PC-9 (cell line): ENCODE measurements at regions not wholly inside any gene's neighbourhood (a gene's known extent, or its start where the extent isn't known, plus 50 kb on each side); places are given as distances from the start of the nearest gene placed in this dataset.

Source experiments
- BruUV-seq: library from RNA; stranded (reverse); fragments of 400-500 nt; replicated peaks from 2 replicates; lab custom pipeline; 2021; lab: Mats Ljungman, UMichigan
- CTCF ChIA-PET: fragments of 300-600 bp; sonication (Branson Sonifier 250); formaldehyde crosslinking; loops from one replicate; lab custom pipeline; 2022; ENCODE audit warnings: antibody characterized with exemption; lab: Charles Lee
- POLR2A ChIA-PET: fragments of 300-600 bp; sonication (Branson Sonifier 250); formaldehyde crosslinking; loops from one replicate; lab custom pipeline; 2022; ENCODE audit warnings: antibody characterized with exemption; ENCODE audit not compliant: unreplicated experiment; lab: Charles Lee
- DNase-seq, 2 experiments: peaks; one replicate each; pipeline versions ENCODE4 v3.0.0 to v3.0.0-alpha.2; 2015 to 2022; ENCODE audit warnings: mixed read lengths in 1 of 2
- H2AFZ ChIP-seq: fragments of 200-600 bp; sonication (generic); 2 replicates; pipeline ENCODE4 v1.8.1; 2017; ENCODE audit warnings: antibody characterized with exemption
- H3F3A ChIP-seq: fragments of 200-600 bp; sonication (generic); 2 replicates; pipeline ENCODE4 v1.8.1; 2017; ENCODE audit warnings: antibody characterized with exemption, mild to moderate bottlenecking, low read depth; ENCODE audit not compliant: insufficient read depth
- H3K27ac ChIP-seq: fragments of 200-600 bp; sonication (generic); 2 replicates; pipeline ENCODE4 v1.6.1; 2016; ENCODE audit warnings: mixed run types
- H3K27me3 ChIP-seq: fragments of 200-600 bp; sonication (generic); 2 replicates; pipeline ENCODE4 v1.6.1; 2016; ENCODE audit warnings: low read depth, mixed run types; ENCODE audit not compliant: insufficient read depth
- H3K36me3 ChIP-seq: fragments of 200-600 bp; sonication (generic); 2 replicates; pipeline ENCODE4 v1.6.1; 2016; ENCODE audit warnings: low read depth, mixed run types
- H3K4me1 ChIP-seq: fragments of 200-600 bp; sonication (generic); replicated peaks from 2 replicates; pipeline ENCODE4 v1.6.1; 2016; ENCODE audit warnings: mixed run types; ENCODE audit not compliant: insufficient read depth
- H3K4me2 ChIP-seq: fragments of 200-600 bp; sonication (generic); 2 replicates; pipeline ENCODE4 v1.6.1; 2017; ENCODE audit warnings: mixed run types
- H3K4me3 ChIP-seq: fragments of 200-600 bp; sonication (generic); 2 replicates; pipeline ENCODE4 v1.6.1; 2016; ENCODE audit warnings: mixed run types
- H3K79me2 ChIP-seq: fragments of 200-600 bp; sonication (generic); 2 replicates; pipeline ENCODE4 v1.6.1; 2017; ENCODE audit warnings: low read depth, mixed run types
- H3K9me2 ChIP-seq: fragments of 200-600 bp; sonication (generic); 2 replicates; pipeline ENCODE4 v1.8.1; 2017; ENCODE audit warnings: mild to moderate bottlenecking; ENCODE audit not compliant: insufficient read depth
- H3K9me3 ChIP-seq: fragments of 200-600 bp; sonication (generic); 2 replicates; pipeline ENCODE4 v1.8.1; 2016; ENCODE audit warnings: low read depth; ENCODE audit not compliant: insufficient read depth
- H4K20me1 ChIP-seq: fragments of 200-600 bp; sonication (generic); 2 replicates; pipeline ENCODE4 v1.8.1; 2017; ENCODE audit not compliant: insufficient read depth
- EZH2 ChIP-seq: fragments of 200-600 bp; sonication (generic); IDR thresholded peaks from 2 replicates; pipeline ENCODE4 v1.8.0; 2017; ENCODE audit warnings: antibody characterized with exemption, low read depth
- intact Hi-C: fragments of 100-400 bp; cut with micrococcal nuclease; formaldehyde crosslinking; loops from one replicate; pipeline ENCODE4 v1.10.0; 2022; ENCODE audit not compliant: unreplicated experiment
- TF ChIP-seq, protein P1 (sequence below): fragments of 200-600 bp; sonication (generic); conservative IDR thresholded peaks from 2 replicates; pipeline ENCODE4 v1.6.1; 2017; ENCODE audit warnings: mixed run types, antibody characterized with exemption, mild to moderate bottlenecking, moderate library complexity

DNA sequence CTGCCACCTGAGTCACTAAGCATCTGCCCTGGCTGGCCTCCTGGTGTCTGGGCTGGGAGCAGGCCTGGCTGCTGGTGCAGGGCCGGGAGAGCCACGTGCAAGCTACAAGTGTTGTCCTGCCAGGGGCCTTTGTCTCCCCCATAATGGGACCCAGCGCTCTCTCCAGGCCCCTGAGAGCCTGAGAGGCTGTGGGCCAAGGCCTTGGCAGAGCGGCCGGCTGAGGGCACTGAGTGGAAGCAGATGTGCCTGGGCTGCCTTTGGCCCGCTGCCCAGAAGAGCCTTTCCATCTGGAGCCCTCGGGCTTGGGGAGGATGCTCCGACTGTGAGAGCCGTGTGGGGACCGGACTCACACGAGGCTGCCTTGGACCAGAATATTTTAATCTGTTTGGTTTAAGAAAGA is 185.5 kb downstream of the RGS3 start:
- CTCF ChIA-PET = no interaction called here

GRCh38 chr9:113649855-113650206 is 186.3 kb downstream of the RGS3 start:
- ChIA-PET POLR2A (no interaction called here), CTCF (no interaction called here)
- no peaks in the 10 kb centered on the region; the same call in 1 of the 2 replicates for H3K4me1 ChIP-seq
- no peak overlapping the region for H3K27ac ChIP-seq
- no peaks in the 10 kb centered on the region for H3K27me3 ChIP-seq
- BruUV-seq = no TSS peak
- H3K79me2 ChIP-seq = no peaks in the 10 kb centered on the region
- no peak overlapping the region for H2AFZ ChIP-seq
- no peaks in the 10 kb centered on the region for H3F3A ChIP-seq
- no peaks in the 10 kb centered on the region for H4K20me1 ChIP-seq
- intact Hi-C loops = loop anchor here (10.0 kb wide), 1 partner anchor 125 kb away; no protein-coding TSS in a partner anchor
- TF ChIP-seq, protein P1, sequence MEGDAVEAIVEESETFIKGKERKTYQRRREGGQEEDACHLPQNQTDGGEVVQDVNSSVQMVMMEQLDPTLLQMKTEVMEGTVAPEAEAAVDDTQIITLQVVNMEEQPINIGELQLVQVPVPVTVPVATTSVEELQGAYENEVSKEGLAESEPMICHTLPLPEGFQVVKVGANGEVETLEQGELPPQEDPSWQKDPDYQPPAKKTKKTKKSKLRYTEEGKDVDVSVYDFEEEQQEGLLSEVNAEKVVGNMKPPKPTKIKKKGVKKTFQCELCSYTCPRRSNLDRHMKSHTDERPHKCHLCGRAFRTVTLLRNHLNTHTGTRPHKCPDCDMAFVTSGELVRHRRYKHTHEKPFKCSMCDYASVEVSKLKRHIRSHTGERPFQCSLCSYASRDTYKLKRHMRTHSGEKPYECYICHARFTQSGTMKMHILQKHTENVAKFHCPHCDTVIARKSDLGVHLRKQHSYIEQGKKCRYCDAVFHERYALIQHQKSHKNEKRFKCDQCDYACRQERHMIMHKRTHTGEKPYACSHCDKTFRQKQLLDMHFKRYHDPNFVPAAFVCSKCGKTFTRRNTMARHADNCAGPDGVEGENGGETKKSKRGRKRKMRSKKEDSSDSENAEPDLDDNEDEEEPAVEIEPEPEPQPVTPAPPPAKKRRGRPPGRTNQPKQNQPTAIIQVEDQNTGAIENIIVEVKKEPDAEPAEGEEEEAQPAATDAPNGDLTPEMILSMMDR = no peak
- no peak for TF ChIP-seq EZH2
- H3K9me2 ChIP-seq = no peaks in the 10 kb centered on the region
- H3K36me3 ChIP-seq = no peaks in the 10 kb centered on the region
- H3K4me2 ChIP-seq = no peak overlapping the region
- DNase-seq = no peak
- H3K4me3 ChIP-seq = no peak overlapping the region
- no peaks in the 10 kb centered on the region for H3K9me3 ChIP-seq

More for the DNA sequence above, 185.5 kb downstream of the RGS3 start:
- no TSS peak for BruUV-seq
- intact Hi-C loops = no loop called here
- Histone ChIP-seq H3K9me3 (no peaks in the 10 kb centered on the region), H3K4me1 (no peaks in the 10 kb centered on the region; the same call in 1 of the 2 replicates), H3K79me2 (no peaks in the 10 kb centered on the region), H3K27ac (no peak overlapping the region), H2AFZ (no peak overlapping the region), H3K27me3 (no peaks in the 10 kb centered on the region), H4K20me1 (no peaks in the 10 kb centered on the region), H3K36me3 (no peaks in the 10 kb centered on the region), H3F3A (no peaks in the 10 kb centered on the region), H3K4me2 (no peak overlapping the region), H3K4me3 (no peak overlapping the region), H3K9me2 (no peaks in the 10 kb centered on the region)
- POLR2A ChIA-PET = no interaction called here
- no peak for DNase-seq
- TF ChIP-seq, protein P1 = no peak
- no peak for TF ChIP-seq EZH2

GRCh38 chr9:113650207-113651131 is 186.9 kb downstream of the RGS3 start:
- H4K20me1 ChIP-seq = no peaks in the 10 kb centered on the region
- no peaks in the 10 kb centered on the region; the same call in 1 of the 2 replicates for H3K4me1 ChIP-seq
- no peaks in the 10 kb centered on the region for H3K9me3 ChIP-seq
- H3K9me2 ChIP-seq = no peaks in the 10 kb centered on the region
- no peak overlapping the region; the same call in 1 of the 2 replicates for H2AFZ ChIP-seq
- peak overlapping the region; percentile 19; the same call in 1 of the 2 replicates for H3K4me2 ChIP-seq
- no peaks in the 10 kb centered on the region for H3K79me2 ChIP-seq
- no peak overlapping the region for H3K27ac ChIP-seq
- ChIA-PET POLR2A (no interaction called here), CTCF (no interaction called here)
- no peaks in the 10 kb centered on the region for H3K36me3 ChIP-seq
- no peaks in the 10 kb centered on the region for H3K27me3 ChIP-seq
- peak in 1 of 2 experiments; percentile 46 for DNase-seq
- TF ChIP-seq, protein P1 = no peak
- no peak for TF ChIP-seq EZH2
- H3F3A ChIP-seq = no peaks in the 10 kb centered on the region
- H3K4me3 ChIP-seq = no peak overlapping the region
- no TSS peak for BruUV-seq
- intact Hi-C loops = loop anchor here (10.0 kb wide), 1 partner anchor 126 kb away; no protein-coding TSS in a partner anchor
